Calu3 (cell line): ENCODE measurements at regions not wholly inside any gene's neighbourhood (a gene's known extent, or its start where the extent isn't known, plus 50 kb on each side); places are given as distances from the start of the nearest gene placed in this dataset.

ENCODE experiments used
- BruUV-seq: library from RNA; stranded (reverse); fragments of 400-500 nt; replicated peaks from 2 replicates; lab custom pipeline; 2021; lab: Mats Ljungman, UMichigan
- CTCF ChIA-PET: fragments of 300-600 bp; sonication (Branson Sonifier 250); formaldehyde crosslinking; loops from one replicate; lab custom pipeline; 2022; ENCODE audit warnings: antibody characterized with exemption; lab: Charles Lee
- DNase-seq: peaks from one replicate; pipeline ENCODE4 v3.0.0; 2022
- H3K27ac Mint-ChIP-seq: one replicate; pipeline ENCODE4 v1.8.0; 2022; ENCODE audit warnings: mixed read lengths; ENCODE audit not compliant: unreplicated experiment
- H3K27me3 Mint-ChIP-seq: one replicate; pipeline ENCODE4 v1.8.0; 2022; ENCODE audit warnings: mixed read lengths; ENCODE audit not compliant: unreplicated experiment
- H3K36me3 Mint-ChIP-seq: one replicate; pipeline ENCODE4 v1.8.0; 2022; ENCODE audit warnings: mild to moderate bottlenecking, moderate library complexity, mixed read lengths; ENCODE audit not compliant: insufficient read depth, unreplicated experiment
- H3K4me1 Mint-ChIP-seq: one replicate; pipeline ENCODE4 v1.8.0; 2022; ENCODE audit warnings: mild to moderate bottlenecking, low read depth, mixed read lengths; ENCODE audit not compliant: unreplicated experiment
- H3K4me3 Mint-ChIP-seq: one replicate; pipeline ENCODE4 v1.8.0; 2022; ENCODE audit warnings: mild to moderate bottlenecking, low read depth, moderate library complexity, mixed read lengths; ENCODE audit not compliant: unreplicated experiment
- H3K9me3 Mint-ChIP-seq: one replicate; pipeline ENCODE4 v1.8.0; 2022; ENCODE audit warnings: low read depth, mixed read lengths; ENCODE audit not compliant: unreplicated experiment
- intact Hi-C: fragments of 100-400 bp; cut with micrococcal nuclease; formaldehyde crosslinking; loops from one replicate; pipeline ENCODE4 v1.10.0; 2022; ENCODE audit not compliant: unreplicated experiment
- TF ChIP-seq, protein P1 (sequence below): fragments of 200-600 bp; IDR thresholded peaks from one replicate; pipeline ENCODE4 v1.8.0; 2022; ENCODE audit warnings: antibody characterized with exemption; ENCODE audit not compliant: unreplicated experiment

DNA sequence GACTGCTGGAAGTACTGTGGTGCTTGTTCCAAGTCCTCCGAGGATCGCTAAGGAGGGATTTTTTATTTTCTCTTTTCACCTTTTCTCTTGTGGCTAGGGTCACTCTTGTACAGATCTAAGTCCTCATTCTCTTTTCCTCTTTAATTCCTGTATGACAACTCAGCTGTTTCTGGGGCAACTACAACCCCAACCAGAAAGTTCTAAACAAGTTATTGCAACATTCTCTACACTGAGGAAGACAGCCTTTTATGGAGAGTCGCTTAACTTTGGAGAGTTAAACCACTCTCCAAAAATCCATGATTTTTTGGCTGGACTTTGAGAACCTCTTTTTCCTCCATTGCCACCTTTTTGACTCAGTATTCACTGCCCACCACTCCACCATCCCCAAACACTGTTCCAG is 74.0 kb upstream of the SESTD1 start:
- Mint-ChIP-seq H3K4me1 (peaks cover 18% of the 10 kb centered on the region), H3K9me3 (no peaks in the 10 kb centered on the region), H3K27ac (no peak overlapping the region), H3K36me3 (no peaks in the 10 kb centered on the region), H3K4me3 (no peak overlapping the region), H3K27me3 (no peaks in the 10 kb centered on the region)
- no peak for DNase-seq
- intact Hi-C loops = no loop called here
- no TSS peak for BruUV-seq
- CTCF ChIA-PET = no interaction called here
- TF ChIP-seq, protein P1, sequence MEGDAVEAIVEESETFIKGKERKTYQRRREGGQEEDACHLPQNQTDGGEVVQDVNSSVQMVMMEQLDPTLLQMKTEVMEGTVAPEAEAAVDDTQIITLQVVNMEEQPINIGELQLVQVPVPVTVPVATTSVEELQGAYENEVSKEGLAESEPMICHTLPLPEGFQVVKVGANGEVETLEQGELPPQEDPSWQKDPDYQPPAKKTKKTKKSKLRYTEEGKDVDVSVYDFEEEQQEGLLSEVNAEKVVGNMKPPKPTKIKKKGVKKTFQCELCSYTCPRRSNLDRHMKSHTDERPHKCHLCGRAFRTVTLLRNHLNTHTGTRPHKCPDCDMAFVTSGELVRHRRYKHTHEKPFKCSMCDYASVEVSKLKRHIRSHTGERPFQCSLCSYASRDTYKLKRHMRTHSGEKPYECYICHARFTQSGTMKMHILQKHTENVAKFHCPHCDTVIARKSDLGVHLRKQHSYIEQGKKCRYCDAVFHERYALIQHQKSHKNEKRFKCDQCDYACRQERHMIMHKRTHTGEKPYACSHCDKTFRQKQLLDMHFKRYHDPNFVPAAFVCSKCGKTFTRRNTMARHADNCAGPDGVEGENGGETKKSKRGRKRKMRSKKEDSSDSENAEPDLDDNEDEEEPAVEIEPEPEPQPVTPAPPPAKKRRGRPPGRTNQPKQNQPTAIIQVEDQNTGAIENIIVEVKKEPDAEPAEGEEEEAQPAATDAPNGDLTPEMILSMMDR = no peak

DNA sequence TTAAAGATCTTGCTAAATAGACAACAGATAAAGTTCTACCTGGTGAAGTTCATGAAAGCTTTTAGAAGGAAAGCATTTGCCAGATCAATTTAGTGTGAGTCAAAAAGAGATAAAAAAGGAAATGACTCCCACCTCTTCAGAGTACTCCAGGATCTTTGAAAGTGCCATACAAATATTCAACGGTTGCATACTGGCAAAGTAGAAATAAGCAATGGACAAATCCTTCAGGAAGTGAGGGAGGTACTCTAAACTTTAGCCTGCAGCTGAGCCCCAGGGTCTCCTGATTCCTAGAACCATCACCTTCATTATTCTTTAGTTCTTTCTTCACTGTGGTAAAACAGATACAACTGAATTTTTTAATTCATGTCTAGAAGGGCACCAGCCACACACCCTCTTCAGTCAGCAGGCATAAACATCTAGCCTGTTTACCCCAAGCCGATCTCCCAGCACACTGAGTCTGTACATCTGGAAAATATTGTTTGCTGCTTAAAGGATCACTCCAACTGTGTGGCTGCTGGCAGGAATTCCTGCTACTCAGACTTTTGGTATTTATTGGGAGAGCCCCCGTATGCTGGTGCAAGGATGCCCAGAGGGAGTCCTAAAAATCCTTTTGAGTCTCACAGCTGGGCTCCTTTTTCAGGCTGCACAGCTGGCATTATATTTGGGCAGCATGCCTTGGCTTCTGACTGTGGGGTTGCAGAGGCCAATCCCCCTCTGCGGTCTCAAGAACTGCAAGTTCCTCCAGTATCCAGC is 72.3 kb upstream of the SESTD1 start:
- no peak for DNase-seq
- Mint-ChIP-seq H3K9me3 (no peaks in the 10 kb centered on the region), H3K36me3 (no peaks in the 10 kb centered on the region), H3K4me1 (peaks cover 30% of the 10 kb centered on the region), H3K4me3 (no peak overlapping the region), H3K27ac (no peak overlapping the region), H3K27me3 (no peaks in the 10 kb centered on the region)
- no TSS peak for BruUV-seq
- intact Hi-C loops = no loop called here
- CTCF ChIA-PET = no interaction called here
- TF ChIP-seq, protein P1 = no peak

DNA sequence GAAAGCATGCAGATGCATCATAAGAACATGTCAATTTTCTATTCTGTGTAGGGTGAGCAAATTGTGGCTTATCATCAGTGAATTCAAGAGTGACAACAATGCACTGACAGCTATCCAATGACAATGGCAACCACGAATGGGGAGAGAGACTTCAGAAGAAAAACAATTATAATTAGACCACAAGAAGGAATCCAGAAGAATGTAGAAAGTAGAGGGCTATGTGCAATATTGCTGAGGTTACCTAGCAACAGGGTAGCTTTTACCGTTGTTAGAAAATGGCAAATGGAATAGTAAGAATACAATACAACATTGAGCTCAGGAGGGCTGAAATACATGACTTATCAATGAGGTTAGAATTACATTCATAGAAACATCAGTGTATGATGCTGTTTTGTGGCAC is 71.1 kb upstream of the SESTD1 start:
- TF ChIP-seq, protein P1 = no peak
- Mint-ChIP-seq H3K36me3 (no peaks in the 10 kb centered on the region), H3K9me3 (no peaks in the 10 kb centered on the region), H3K4me1 (peaks cover 28% of the 10 kb centered on the region), H3K4me3 (no peak overlapping the region), H3K27me3 (no peaks in the 10 kb centered on the region), H3K27ac (no peak overlapping the region)
- CTCF ChIA-PET = interaction anchor here (0.6 kb wide), 1 partner anchor 117 kb away, joined by 3 read pairs; no protein-coding TSS in a partner anchor
- no peak for DNase-seq
- BruUV-seq = no TSS peak
- intact Hi-C loops = no loop called here

DNA sequence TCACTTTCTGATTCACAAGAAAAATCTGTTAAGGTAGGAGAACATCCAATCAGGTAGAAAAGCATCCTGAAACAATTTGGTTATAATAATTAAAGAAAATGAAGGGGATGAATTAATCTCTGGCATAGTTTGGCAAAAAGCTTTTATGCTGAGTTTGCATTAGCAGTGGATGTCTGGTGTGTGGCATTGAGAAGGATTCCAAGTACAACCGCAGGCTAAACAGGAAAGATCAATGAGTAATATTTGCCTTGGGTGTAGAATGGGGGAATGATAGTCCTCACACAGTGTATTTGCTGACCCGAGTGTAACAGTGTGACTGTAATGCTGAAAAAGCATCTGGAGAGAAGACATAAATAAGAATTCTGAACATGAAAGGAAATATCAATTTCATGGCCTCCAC is 68.3 kb upstream of the SESTD1 start:
- intact Hi-C loops = loop anchor here (5.0 kb wide), 1 partner anchor 46 kb away; no protein-coding TSS in a partner anchor

More for the DNA sequence above, 68.3 kb upstream of the SESTD1 start:
- Mint-ChIP-seq H3K4me1 (peaks cover 17% of the 10 kb centered on the region), H3K36me3 (no peaks in the 10 kb centered on the region), H3K27ac (no peak overlapping the region), H3K4me3 (no peak overlapping the region), H3K27me3 (no peaks in the 10 kb centered on the region), H3K9me3 (no peaks in the 10 kb centered on the region)
- CTCF ChIA-PET = interaction anchor here (0.7 kb wide), 1 partner anchor 21 kb away, joined by 6 read pairs; no protein-coding TSS in a partner anchor
- no TSS peak for BruUV-seq
- no peak for DNase-seq
- TF ChIP-seq, protein P1 = no peak
